Neural cell (in vitro differentiated cells): ENCODE measurements at regions not wholly inside any gene's neighbourhood (a gene's known extent, or its start where the extent isn't known, plus 50 kb on each side); places are given as distances from the start of the nearest gene placed in this dataset.

Experiments
- CTCF ChIP-seq: fragments of 450-650 bp; IDR thresholded peaks from 2 replicates; pipeline ENCODE4 v1.5.1; 2014; ENCODE audit warnings: antibody characterized with exemption, mild to moderate bottlenecking, moderate library complexity; ENCODE audit not compliant: poor library complexity, severe bottlenecking
- EP300 ChIP-seq: fragments of 450-650 bp; conservative IDR thresholded peaks from 2 replicates; pipeline ENCODE4 v1.6.1; 2014; ENCODE audit warnings: antibody characterized with exemption, mild to moderate bottlenecking, moderate library complexity; ENCODE audit not compliant: poor library complexity, severe bottlenecking
- EZH2 ChIP-seq: fragments of 200-600, 300-800 bp; shearing (Covaris generic), sonication (generic); IDR thresholded peaks from 2 replicates; pipeline ENCODE4 v1.6.1; 2014; ENCODE audit warnings: antibody characterized with exemption, low read length, borderline replicate concordance, mild to moderate bottlenecking; ENCODE audit not compliant: insufficient read depth, poor library complexity, severe bottlenecking
- MXI1 ChIP-seq: fragments of 450-650 bp; conservative IDR thresholded peaks from 2 replicates; pipeline ENCODE4 v1.6.1; 2014; ENCODE audit warnings: antibody characterized with exemption, mild to moderate bottlenecking; ENCODE audit not compliant: poor library complexity, severe bottlenecking
- POLR2AphosphoS5 ChIP-seq: IDR thresholded peaks from 2 replicates; pipeline ENCODE4 v1.6.1; 2012
- RAD21 ChIP-seq: fragments of 450-650 bp; conservative IDR thresholded peaks from 2 replicates; pipeline ENCODE4 v1.6.1; 2014; ENCODE audit warnings: antibody characterized with exemption, mild to moderate bottlenecking, moderate library complexity
- REST ChIP-seq: IDR thresholded peaks from 2 replicates; pipeline ENCODE4 v1.6.1; 2012; ENCODE audit warnings: borderline replicate concordance
- SMC3 ChIP-seq: fragments of 450-650 bp; conservative IDR thresholded peaks from 2 replicates; pipeline ENCODE4 v1.6.1; 2014; ENCODE audit warnings: antibody characterized with exemption, mild to moderate bottlenecking, moderate library complexity; ENCODE audit not compliant: poor library complexity

- no peak for TF ChIP-seq CTCF
- no peak for TF ChIP-seq MXI1
- TF ChIP-seq POLR2AphosphoS5 = peak; percentile 18
- TF ChIP-seq EP300 = peak; percentile 46
- no peak for TF ChIP-seq SMC3
- TF ChIP-seq REST = no peak
- no peak for TF ChIP-seq RAD21
- no peak for TF ChIP-seq EZH2
Measured at GRCh38 chr17:72385475-72385874, 264.7 kb downstream of the SOX9 start.
